ENCODE measurements at regions not wholly inside any gene's neighbourhood (a gene's known extent, or its start where the extent isn't known, plus 50 kb on each side); places are given as distances from the start of the nearest gene placed in this dataset.

DNA sequence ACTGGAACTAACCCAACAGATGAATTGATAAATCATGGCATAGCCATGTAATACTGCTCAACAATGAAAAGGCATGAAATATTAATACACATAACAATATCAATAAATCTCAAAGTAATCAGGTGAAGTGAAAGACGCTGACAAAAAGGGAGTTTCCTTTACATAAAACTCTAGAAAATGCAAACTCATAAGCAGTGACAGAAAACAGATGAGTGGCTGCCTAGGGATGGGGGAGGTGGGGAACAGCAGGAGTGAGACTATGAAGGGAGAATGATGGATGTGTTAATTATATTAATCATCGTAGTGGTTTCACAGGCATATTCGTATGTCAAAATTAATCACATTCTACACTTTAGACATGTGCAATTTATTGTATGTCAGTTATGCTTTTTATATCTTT lies 59.8 kb upstream of the SHC3 start:
- TF ChIP-seq, protein P1, sequence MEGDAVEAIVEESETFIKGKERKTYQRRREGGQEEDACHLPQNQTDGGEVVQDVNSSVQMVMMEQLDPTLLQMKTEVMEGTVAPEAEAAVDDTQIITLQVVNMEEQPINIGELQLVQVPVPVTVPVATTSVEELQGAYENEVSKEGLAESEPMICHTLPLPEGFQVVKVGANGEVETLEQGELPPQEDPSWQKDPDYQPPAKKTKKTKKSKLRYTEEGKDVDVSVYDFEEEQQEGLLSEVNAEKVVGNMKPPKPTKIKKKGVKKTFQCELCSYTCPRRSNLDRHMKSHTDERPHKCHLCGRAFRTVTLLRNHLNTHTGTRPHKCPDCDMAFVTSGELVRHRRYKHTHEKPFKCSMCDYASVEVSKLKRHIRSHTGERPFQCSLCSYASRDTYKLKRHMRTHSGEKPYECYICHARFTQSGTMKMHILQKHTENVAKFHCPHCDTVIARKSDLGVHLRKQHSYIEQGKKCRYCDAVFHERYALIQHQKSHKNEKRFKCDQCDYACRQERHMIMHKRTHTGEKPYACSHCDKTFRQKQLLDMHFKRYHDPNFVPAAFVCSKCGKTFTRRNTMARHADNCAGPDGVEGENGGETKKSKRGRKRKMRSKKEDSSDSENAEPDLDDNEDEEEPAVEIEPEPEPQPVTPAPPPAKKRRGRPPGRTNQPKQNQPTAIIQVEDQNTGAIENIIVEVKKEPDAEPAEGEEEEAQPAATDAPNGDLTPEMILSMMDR (IDR thresholded peaks at IDR 0.05; ENCODE audit: control extremely low read depth in 1 of 3, insufficient read depth in 1 of 3, low read depth in 1 of 3, low read length in 3 of 3): no peak
- TF ChIP-seq RXRA (IDR thresholded peaks at IDR 0.05; ENCODE audit: insufficient read depth, low read depth, low read length) (no peak), ATF3 (IDR thresholded peaks at IDR 0.05; ENCODE audit: insufficient read depth, low read depth, low read length) (no peak), EZH2 (IDR thresholded peaks at IDR 0.05; ENCODE audit: low read depth, low read length, severe bottlenecking) (no peak), POLR2A (IDR thresholded peaks at IDR 0.05; ENCODE audit: control extremely low read depth in 1 of 2, low read depth in 2 of 2, low read length in 2 of 2) (no peak)
- TF ChIP-seq, protein P2, sequence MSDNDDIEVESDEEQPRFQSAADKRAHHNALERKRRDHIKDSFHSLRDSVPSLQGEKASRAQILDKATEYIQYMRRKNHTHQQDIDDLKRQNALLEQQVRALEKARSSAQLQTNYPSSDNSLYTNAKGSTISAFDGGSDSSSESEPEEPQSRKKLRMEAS (IDR thresholded peaks at IDR 0.05): no peak

All from H1 (cell line).